ENCODE measurements at regions not wholly inside any gene's neighbourhood (a gene's known extent, or its start where the extent isn't known, plus 50 kb on each side); places are given as distances from the start of the nearest gene placed in this dataset.

GRCh38 chr4:132556316-132556715 lies 592.8 kb upstream of the PCDH10 start:
- DNase-seq = no peak

- no peak for DNase-seq
Observed at GRCh38 chr4:132557660-132558059, 591.4 kb upstream of the PCDH10 start.

GRCh38 chr4:132564920-132565319 lies 584.2 kb upstream of the PCDH10 start:
- no peak for DNase-seq

- DNase-seq = no peak
Observed at GRCh38 chr4:132565542-132565941, 583.6 kb upstream of the PCDH10 start.

GRCh38 chr4:132572210-132572609 lies 576.9 kb upstream of the PCDH10 start:
- peak; percentile 31 for DNase-seq

- peak; percentile 5 for DNase-seq
Observed at GRCh38 chr4:132587626-132588025, 561.5 kb upstream of the PCDH10 start.

- no peak for DNase-seq
Observed at GRCh38 chr4:132592340-132592739, 556.8 kb upstream of the PCDH10 start.

GRCh38 chr4:132592850-132593249 lies 556.2 kb upstream of the PCDH10 start:
- DNase-seq = no peak

- DNase-seq = no peak
Observed at GRCh38 chr4:132593717-132594400, 555.2 kb upstream of the PCDH10 start.

- no peak for DNase-seq
Observed at GRCh38 chr4:132596186-132596585, 552.9 kb upstream of the PCDH10 start.

- DNase-seq = no peak
Observed at GRCh38 chr4:132605551-132605950, 543.5 kb upstream of the PCDH10 start.

GRCh38 chr4:132614682-132615081 lies 534.4 kb upstream of the PCDH10 start:
- peak; percentile 3 for DNase-seq

- DNase-seq = no peak
Observed at GRCh38 chr4:132619968-132620367, 529.1 kb upstream of the PCDH10 start.

- DNase-seq = peak; percentile 23
Observed at GRCh38 chr4:132642016-132642817, 506.9 kb upstream of the PCDH10 start.

- DNase-seq = no peak
Observed at GRCh38 chr4:132646186-132646585, 502.9 kb upstream of the PCDH10 start.

GRCh38 chr4:132651196-132651595 lies 497.9 kb upstream of the PCDH10 start:
- no peak for DNase-seq

- DNase-seq = no peak
Observed at GRCh38 chr4:132660181-132660580, 488.9 kb upstream of the PCDH10 start.

GRCh38 chr4:132662456-132662855 lies 486.6 kb upstream of the PCDH10 start:
- DNase-seq = no peak

- DNase-seq = no peak
Observed at GRCh38 chr4:132669786-132670185, 479.3 kb upstream of the PCDH10 start.

- DNase-seq = no peak
Observed at GRCh38 chr4:132670557-132670956, 478.5 kb upstream of the PCDH10 start.

- no peak for DNase-seq
Observed at GRCh38 chr4:132683957-132684356, 465.1 kb upstream of the PCDH10 start.

GRCh38 chr4:132691026-132691425 lies 458.1 kb upstream of the PCDH10 start:
- no peak for DNase-seq

GRCh38 chr4:132691668-132692067 lies 457.4 kb upstream of the PCDH10 start:
- no peak for DNase-seq

- no peak for DNase-seq
Observed at GRCh38 chr4:132694775-132695174, 454.3 kb upstream of the PCDH10 start.

Measured in fibroblast of skin of right biceps (primary cell).